IPS-NIHi7 (cell line): ENCODE measurements at regions not wholly inside any gene's neighbourhood (a gene's known extent, or its start where the extent isn't known, plus 50 kb on each side); places are given as distances from the start of the nearest gene placed in this dataset.

Experiments
- DNase-seq: peaks from one replicate; pipeline ENCODE4 v3.0.0; 2012; ENCODE audit warnings: mixed read lengths; ENCODE audit errors: extremely low spot score

GRCh38 chr4:165610679-165611437 is 232.1 kb downstream of the CPE start:
- DNase-seq, result no peak

GRCh38 chr4:165612936-165613335 is 234.1 kb downstream of the CPE start:
- DNase-seq, result peak; percentile 14

GRCh38 chr4:165613581-165613980 is 234.8 kb downstream of the CPE start:
- DNase-seq, result no peak

- DNase-seq, result no peak
Measured at GRCh38 chr4:165620913-165621312, 242.1 kb downstream of the CPE start.

- no peak for DNase-seq
Measured at GRCh38 chr4:165621983-165622382, 243.2 kb downstream of the CPE start.

GRCh38 chr4:165625281-165625680 is 246.5 kb downstream of the CPE start:
- no peak for DNase-seq

- no peak for DNase-seq
Measured at GRCh38 chr4:165626316-165626715, 246.7 kb upstream of the TLL1 start.

- DNase-seq, result no peak
Measured at GRCh38 chr4:165627128-165627527, 245.9 kb upstream of the TLL1 start.

- DNase-seq, result no peak
Measured at GRCh38 chr4:165627548-165627947, 245.5 kb upstream of the TLL1 start.

GRCh38 chr4:165628572-165628971 is 244.5 kb upstream of the TLL1 start:
- DNase-seq, result no peak

- no peak for DNase-seq
Measured at GRCh38 chr4:165630671-165631070, 242.4 kb upstream of the TLL1 start.

GRCh38 chr4:165631208-165631894 is 241.7 kb upstream of the TLL1 start:
- no peak for DNase-seq

- DNase-seq, result no peak
Measured at GRCh38 chr4:165631912-165632311, 241.1 kb upstream of the TLL1 start.

GRCh38 chr4:165634766-165635165 is 238.3 kb upstream of the TLL1 start:
- DNase-seq, result no peak

GRCh38 chr4:165635381-165635780 is 237.7 kb upstream of the TLL1 start:
- no peak for DNase-seq

GRCh38 chr4:165635951-165636350 is 237.1 kb upstream of the TLL1 start:
- DNase-seq, result no peak

GRCh38 chr4:165651901-165652300 is 221.1 kb upstream of the TLL1 start:
- no peak for DNase-seq

- no peak for DNase-seq
Measured at GRCh38 chr4:165654556-165654955, 218.5 kb upstream of the TLL1 start.

GRCh38 chr4:165656399-165656798 is 216.6 kb upstream of the TLL1 start:
- no peak for DNase-seq

GRCh38 chr4:165656829-165657490 is 216.1 kb upstream of the TLL1 start:
- no peak for DNase-seq

- no peak for DNase-seq
Measured at GRCh38 chr4:165662341-165662740, 210.7 kb upstream of the TLL1 start.

- DNase-seq, result no peak
Measured at GRCh38 chr4:165663411-165663810, 209.6 kb upstream of the TLL1 start.

GRCh38 chr4:165666836-165667235 is 206.2 kb upstream of the TLL1 start:
- DNase-seq, result no peak
